K562 (cell line): ENCODE measurements at regions not wholly inside any gene's neighbourhood (a gene's known extent, or its start where the extent isn't known, plus 50 kb on each side); places are given as distances from the start of the nearest gene placed in this dataset.

ENCODE experiments used
- ARID3A ChIP-seq: IDR thresholded peaks from 2 replicates; pipeline ENCODE4 v1.6.1; 2012; ENCODE audit warnings: low read depth, low read length, improper control_type of control experiment, borderline replicate concordance
- BCL6 ChIP-seq: fragments of 250-450 bp; sonication (Bioruptor Pico); IDR thresholded peaks from 2 replicates; pipeline ENCODE4 v1.4.0; 2020
- BDP1 ChIP-seq: IDR thresholded peaks from 3 replicates; pipeline ENCODE4 v1.6.1; 2011; ENCODE audit not compliant: insufficient read length, insufficient read depth
- BRD9 ChIP-seq: fragments of 450-650 bp; IDR thresholded peaks from 2 replicates; pipeline ENCODE4 v1.6.1; 2018; ENCODE audit warnings: low read depth; ENCODE audit not compliant: partially characterized antibody
- CBX5 ChIP-seq: IDR thresholded peaks from 2 replicates; pipeline ENCODE4 v1.6.1; 2014; ENCODE audit warnings: low read depth, borderline replicate concordance
- CHD1 ChIP-seq: fragments of 200-600 bp; sonication (generic); IDR thresholded peaks from one replicate; pipeline ENCODE4 v1.6.1; 2012; ENCODE audit warnings: mild to moderate bottlenecking, moderate library complexity, low read length, inconsistent platforms
- CREB3L1 ChIP-seq: fragments of 450-650 bp; IDR thresholded peaks from 2 replicates; pipeline ENCODE4 v1.6.1; 2014; ENCODE audit warnings: low read depth, mild to moderate bottlenecking, moderate library complexity, borderline replicate concordance
- FOS ChIP-seq: IDR thresholded peaks from 3 replicates; pipeline ENCODE4 v1.6.1; 2011; ENCODE audit not compliant: insufficient read length; ENCODE audit errors: extremely low read depth
- GABPA ChIP-seq: fragments of 200-800 bp; sonication (Bioruptor generic); conservative IDR thresholded peaks from 2 replicates; pipeline ENCODE4 v1.6.1; 2016; ENCODE audit warnings: low read depth, missing genetic modification characterization, missing compliant biosample characterization
- JUN ChIP-seq, 2 experiments: sonication (generic) in 1 of 2; formaldehyde crosslinking in 1 of 2; IDR thresholded peaks; 2 replicates each; pipeline versions ENCODE4 v1.6.1 to v1.8.0; 2012 to 2022; ENCODE audit warnings: borderline replicate concordance in 2 of 2, mild to moderate bottlenecking in 2 of 2, improper control_type of control experiment in 1 of 2, low read depth in 1 of 2, low read length in 1 of 2, missing genetic modification reagents in 1 of 2
- L3MBTL2 ChIP-seq: fragments of 450-650 bp; IDR thresholded peaks from 2 replicates; pipeline ENCODE4 v1.6.1; 2016; ENCODE audit warnings: mild to moderate bottlenecking, moderate library complexity
- MAZ ChIP-seq, 2 experiments: fragments of 450-650 bp in 1 of 2; sonication (generic) in 1 of 2; formaldehyde crosslinking; IDR thresholded peaks in 1 of 2; conservative IDR thresholded peaks in 1 of 2; 2 replicates each; pipeline versions ENCODE4 v1.4.0 to v1.5.0; 2020; ENCODE audit warnings: mild to moderate bottlenecking in 1 of 2, missing genetic modification reagents in 1 of 2
- NCOA4 ChIP-seq: fragments of 450-650 bp; IDR thresholded peaks from 2 replicates; pipeline ENCODE4 v1.6.1; 2018; ENCODE audit warnings: mild to moderate bottlenecking; ENCODE audit not compliant: partially characterized antibody
- NCOR1 ChIP-seq: fragments of 450-650 bp; IDR thresholded peaks from 2 replicates; pipeline ENCODE4 v1.6.1; 2016; ENCODE audit warnings: mild to moderate bottlenecking, moderate library complexity
- PKNOX1 ChIP-seq: fragments of 450-650 bp; IDR thresholded peaks from 2 replicates; pipeline ENCODE4 v1.6.1; 2016
- POLR2B ChIP-seq: fragments of 450-650 bp; IDR thresholded peaks from 2 replicates; pipeline ENCODE4 v1.6.1; 2018; ENCODE audit warnings: low read depth; ENCODE audit not compliant: partially characterized antibody
- RFX1 ChIP-seq: fragments of 450-650 bp; IDR thresholded peaks from 2 replicates; pipeline ENCODE4 v1.6.1; 2016; ENCODE audit warnings: mild to moderate bottlenecking, moderate library complexity
- SIN3B ChIP-seq: fragments of 450-650 bp; IDR thresholded peaks from 2 replicates; pipeline ENCODE4 v1.6.1; 2017; ENCODE audit warnings: low read depth, mild to moderate bottlenecking, moderate library complexity
- TRIM24 ChIP-seq, 2 experiments: fragments of 450-650 bp; IDR thresholded peaks; 2 replicates each; pipeline ENCODE4 v1.6.1; 2016
- U2AF1 ChIP-seq: fragments of 200-400 bp; formaldehyde crosslinking; optimal IDR thresholded peaks from 2 replicates; pipeline ENCODE3; 2017; ENCODE audit warnings: mild to moderate bottlenecking, low read depth, low read length, moderate library complexity
- ZNF184 ChIP-seq: sonication (generic); formaldehyde crosslinking; IDR thresholded peaks from 2 replicates; pipeline ENCODE4 v1.5.0; 2020; ENCODE audit warnings: missing genetic modification reagents
- ZNF75A ChIP-seq: fragments of 450-650 bp; formaldehyde crosslinking; IDR thresholded peaks from 2 replicates; pipeline ENCODE4 v1.4.0; 2020; ENCODE audit warnings: mild to moderate bottlenecking
- ZNF785 ChIP-seq: fragments of 250-450 bp; sonication (Bioruptor Pico); IDR thresholded peaks from 2 replicates; pipeline ENCODE4 v1.4.0; 2020; ENCODE audit warnings: mild to moderate bottlenecking
- TF ChIP-seq, protein P1 (sequence below): IDR thresholded peaks from 2 replicates; pipeline ENCODE4 v1.6.1; 2014; ENCODE audit warnings: antibody characterized with exemption
- TF ChIP-seq, protein P2 (sequence below), 2 experiments: fragments of 250-450 bp in 1 of 2; fragments of 450-650 bp in 1 of 2; sonication (Bioruptor Pico) in 1 of 2; IDR thresholded peaks; 2 replicates each; pipeline versions ENCODE4 v1.6.1 to v1.8.0; 2016 to 2021; ENCODE audit warnings: mild to moderate bottlenecking in 2 of 2, moderate library complexity in 2 of 2, missing compliant biosample characterization in 1 of 2, missing genetic modification characterization in 1 of 2

DNA sequence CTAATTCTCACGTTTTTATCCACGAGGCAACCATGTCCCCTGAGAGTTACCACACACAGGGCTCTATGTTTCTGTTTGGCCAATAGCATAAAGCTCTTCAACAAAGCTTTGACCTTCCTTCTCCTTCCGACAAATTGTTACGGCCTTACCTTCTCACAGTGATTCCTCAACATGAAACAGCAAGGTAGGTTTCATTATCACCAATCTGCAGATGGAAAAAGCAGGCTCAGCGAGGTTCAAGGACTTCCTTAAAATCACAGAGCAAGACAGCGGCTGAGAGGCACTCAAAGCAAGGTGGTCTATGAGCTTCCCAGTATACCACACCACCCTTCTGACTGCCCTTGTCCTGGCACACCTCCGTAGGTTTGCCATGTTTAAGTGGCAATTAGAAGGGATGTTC lies 360.0 kb downstream of the CD83 start (continued):
- TF ChIP-seq ZNF75A (no peak), SIN3B (no peak), TRIM24 (IDR thresholded peaks at IDR 0.05) (0 out of 4 replicates have a peak, but pooled peaks of 1 of the 2 experiments have one; percentile 24), MAZ (CRISPR knock-in tag; conservative IDR thresholded peaks at IDR 0.05 in 1 of 2, IDR thresholded peaks at IDR 0.05 in 1 of 2) (no peak; a peak in 1 of 4 replicates), PKNOX1 (no peak), JUN (IDR thresholded peaks at IDR 0.05; ENCODE audit: borderline replicate concordance, low read depth, low read length) (no peak), JUN (CRISPR knock-in tag; IDR thresholded peaks at IDR 0.05; ENCODE audit: borderline replicate concordance) (no peak), CREB3L1 (no peak), L3MBTL2 (0 out of 2 replicates have a peak, but pooled peaks have one; percentile 7), RFX1 (no peak), BCL6 (CRISPR knock-in tag) (no peak), NCOR1 (no peak), CBX5 (no peak), NCOA4 (no peak), GABPA (tag) (0 out of 2 replicates have a peak, but pooled peaks have one; percentile 7), CHD1 (no peak), U2AF1 (no peak), ZNF184 (CRISPR knock-in tag) (no peak), POLR2B (no peak), BRD9 (peak; percentile 47), ZNF785 (CRISPR knock-in tag) (no peak), BDP1 (no peak), ARID3A (no peak), FOS (no peak)
- TF ChIP-seq, protein P1, sequence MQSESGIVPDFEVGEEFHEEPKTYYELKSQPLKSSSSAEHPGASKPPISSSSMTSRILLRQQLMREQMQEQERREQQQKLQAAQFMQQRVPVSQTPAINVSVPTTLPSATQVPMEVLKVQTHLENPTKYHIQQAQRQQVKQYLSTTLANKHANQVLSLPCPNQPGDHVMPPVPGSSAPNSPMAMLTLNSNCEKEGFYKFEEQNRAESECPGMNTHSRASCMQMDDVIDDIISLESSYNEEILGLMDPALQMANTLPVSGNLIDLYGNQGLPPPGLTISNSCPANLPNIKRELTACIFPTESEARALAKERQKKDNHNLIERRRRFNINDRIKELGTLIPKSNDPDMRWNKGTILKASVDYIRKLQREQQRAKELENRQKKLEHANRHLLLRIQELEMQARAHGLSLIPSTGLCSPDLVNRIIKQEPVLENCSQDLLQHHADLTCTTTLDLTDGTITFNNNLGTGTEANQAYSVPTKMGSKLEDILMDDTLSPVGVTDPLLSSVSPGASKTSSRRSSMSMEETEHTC, result no peak
- TF ChIP-seq, protein P2, sequence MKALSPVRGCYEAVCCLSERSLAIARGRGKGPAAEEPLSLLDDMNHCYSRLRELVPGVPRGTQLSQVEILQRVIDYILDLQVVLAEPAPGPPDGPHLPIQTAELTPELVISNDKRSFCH (CRISPR knock-in tag; IDR thresholded peaks at IDR 0.05), result no peak
- TF ChIP-seq, protein P2 (tag; IDR thresholded peaks at IDR 0.05), result no peak
